Neutrophil (primary cell): ENCODE measurements at regions not wholly inside any gene's neighbourhood (a gene's known extent, or its start where the extent isn't known, plus 50 kb on each side); places are given as distances from the start of the nearest gene placed in this dataset.

ENCODE experiments used
- H3K27ac ChIP-seq: fragments of 200-600 bp; sonication (generic); 2 replicates; pipeline ENCODE4 v1.5.1; 2016; ENCODE audit warnings: mild to moderate bottlenecking, moderate library complexity
- H3K27me3 ChIP-seq: fragments of 200-600 bp; sonication (generic); 2 replicates; pipeline ENCODE4 v1.6.0; 2016; ENCODE audit warnings: mild to moderate bottlenecking
- H3K36me3 ChIP-seq: fragments of 200-600 bp; sonication (generic); 2 replicates; pipeline ENCODE4 v1.5.1; 2017
- H3K4me1 ChIP-seq, 2 experiments: fragments of 200-600 bp in 1 of 2; sonication (generic) in 1 of 2; 1 replicate in 1 of 2; 2 replicates in 1 of 2; pipeline versions ENCODE4 v1.5.1 to v1.6.1; 2013 to 2016; ENCODE audit warnings: low read depth in 1 of 2, low read length in 1 of 2, mild to moderate bottlenecking in 1 of 2, moderate library complexity in 1 of 2; ENCODE audit not compliant: control insufficient read depth in 1 of 2, insufficient read depth in 1 of 2
- H3K4me3 ChIP-seq, 2 experiments: fragments of 200-600 bp in 1 of 2; sonication (generic) in 1 of 2; 1 replicate in 1 of 2; 2 replicates in 1 of 2; pipeline ENCODE4 v1.5.1; 2013 to 2016; ENCODE audit warnings: low read depth in 1 of 2, low read length in 1 of 2, mild to moderate bottlenecking in 1 of 2, moderate library complexity in 1 of 2
- H3K9me3 ChIP-seq: fragments of 200-600 bp; sonication (generic); 2 replicates; pipeline ENCODE4 v1.5.1; 2016
- TF ChIP-seq, protein P1 (sequence below): fragments of 200-600 bp; sonication (generic); IDR thresholded peaks from 2 replicates; pipeline ENCODE4 v1.5.1; 2016; ENCODE audit warnings: antibody characterized with exemption

DNA sequence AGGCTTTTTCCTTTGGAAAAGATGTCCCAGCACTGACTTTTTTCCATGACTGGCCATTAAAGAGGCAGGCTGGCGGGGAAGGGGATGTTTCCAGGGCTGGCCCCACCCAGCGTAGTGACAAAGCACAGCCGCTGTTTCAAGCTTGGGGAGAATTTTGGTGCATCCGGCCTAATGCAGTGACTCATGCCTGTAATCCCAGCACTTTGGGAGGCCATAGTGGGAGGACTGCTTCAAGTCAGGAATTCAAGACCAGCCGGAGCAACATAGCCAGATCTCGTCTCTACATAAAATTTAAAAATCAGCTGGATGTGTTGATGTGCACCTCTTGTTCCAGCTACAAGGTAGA, 78.0 kb upstream of the SH3BP4 start:
- H3K27me3 ChIP-seq = no peaks in the 10 kb centered on the region
- no peak overlapping the region for H3K4me3 ChIP-seq
- TF ChIP-seq, protein P1, sequence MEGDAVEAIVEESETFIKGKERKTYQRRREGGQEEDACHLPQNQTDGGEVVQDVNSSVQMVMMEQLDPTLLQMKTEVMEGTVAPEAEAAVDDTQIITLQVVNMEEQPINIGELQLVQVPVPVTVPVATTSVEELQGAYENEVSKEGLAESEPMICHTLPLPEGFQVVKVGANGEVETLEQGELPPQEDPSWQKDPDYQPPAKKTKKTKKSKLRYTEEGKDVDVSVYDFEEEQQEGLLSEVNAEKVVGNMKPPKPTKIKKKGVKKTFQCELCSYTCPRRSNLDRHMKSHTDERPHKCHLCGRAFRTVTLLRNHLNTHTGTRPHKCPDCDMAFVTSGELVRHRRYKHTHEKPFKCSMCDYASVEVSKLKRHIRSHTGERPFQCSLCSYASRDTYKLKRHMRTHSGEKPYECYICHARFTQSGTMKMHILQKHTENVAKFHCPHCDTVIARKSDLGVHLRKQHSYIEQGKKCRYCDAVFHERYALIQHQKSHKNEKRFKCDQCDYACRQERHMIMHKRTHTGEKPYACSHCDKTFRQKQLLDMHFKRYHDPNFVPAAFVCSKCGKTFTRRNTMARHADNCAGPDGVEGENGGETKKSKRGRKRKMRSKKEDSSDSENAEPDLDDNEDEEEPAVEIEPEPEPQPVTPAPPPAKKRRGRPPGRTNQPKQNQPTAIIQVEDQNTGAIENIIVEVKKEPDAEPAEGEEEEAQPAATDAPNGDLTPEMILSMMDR = no peak
- H3K36me3 ChIP-seq = no peaks in the 10 kb centered on the region
- H3K4me1 ChIP-seq = no peaks in the 10 kb centered on the region
- H3K9me3 ChIP-seq = no peaks in the 10 kb centered on the region
- no peak overlapping the region for H3K27ac ChIP-seq

DNA sequence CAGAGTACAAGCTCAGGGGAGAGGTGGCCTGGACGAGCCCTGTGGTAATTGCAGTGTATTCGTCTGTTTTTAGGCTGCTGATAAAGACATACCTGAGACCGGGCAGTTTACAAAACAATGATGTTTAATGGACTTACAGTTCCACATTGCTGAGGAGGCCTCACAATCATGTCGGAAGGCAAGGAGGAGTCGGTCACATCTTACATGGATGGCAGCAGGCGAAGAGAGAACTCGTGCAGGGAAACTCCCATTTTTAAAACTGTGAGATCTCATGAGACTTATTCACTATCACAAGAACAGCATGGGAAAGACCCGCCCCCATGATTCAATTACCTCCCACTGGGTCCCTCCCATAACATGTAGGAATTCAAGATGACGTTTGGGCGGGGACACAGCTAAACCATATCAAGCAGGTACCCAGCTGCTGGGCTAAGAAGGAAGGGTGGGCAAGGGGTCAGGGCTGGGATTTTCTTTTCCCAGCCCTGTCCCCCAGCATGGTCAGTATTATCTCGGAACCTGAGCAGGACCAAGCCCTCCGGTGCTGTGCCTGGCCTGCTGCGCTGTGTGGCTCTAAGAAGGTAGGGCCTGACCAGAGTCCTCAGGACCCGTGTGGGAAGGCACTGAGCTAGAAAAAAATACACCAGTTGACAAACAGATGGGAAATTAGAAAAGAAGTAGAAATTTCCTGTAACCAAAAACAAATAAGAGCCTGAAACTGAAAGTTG, 78.6 kb upstream of the SH3BP4 start:
- Histone ChIP-seq H3K4me1 (no peaks in the 10 kb centered on the region), H3K4me3 (no peak overlapping the region)
- TF ChIP-seq, protein P1 = no peak

DNA sequence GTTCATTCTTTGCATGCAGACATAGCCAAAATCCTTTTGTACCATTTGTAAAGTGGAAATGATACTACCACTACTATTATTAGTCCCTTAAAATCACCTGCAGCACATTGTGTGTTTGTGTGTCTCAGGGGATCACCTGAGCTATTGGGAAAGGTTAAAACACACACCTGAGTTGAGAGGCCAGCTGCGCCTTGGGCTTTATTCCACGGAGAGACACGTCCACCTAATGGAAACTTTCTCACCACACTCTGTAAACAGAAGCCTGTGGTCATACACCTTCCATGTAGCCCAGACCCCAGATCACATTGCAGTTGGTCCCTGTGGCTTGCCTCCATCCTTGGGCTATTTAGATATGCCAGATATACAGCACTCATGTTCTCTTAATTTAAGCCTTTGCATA, 81.8 kb upstream of the SH3BP4 start:
- H3K27ac ChIP-seq = no peak overlapping the region
- no peaks in the 10 kb centered on the region for H3K36me3 ChIP-seq
- no peaks in the 10 kb centered on the region for H3K27me3 ChIP-seq
- no peaks in the 10 kb centered on the region for H3K4me1 ChIP-seq
- H3K9me3 ChIP-seq = no peaks in the 10 kb centered on the region
- TF ChIP-seq, protein P1 = no peak
- no peak overlapping the region for H3K4me3 ChIP-seq

More for the DNA sequence above, 78.6 kb upstream of the SH3BP4 start:
- no peak overlapping the region for H3K27ac ChIP-seq
- H3K9me3 ChIP-seq = no peaks in the 10 kb centered on the region
- no peaks in the 10 kb centered on the region for H3K27me3 ChIP-seq
- H3K36me3 ChIP-seq = no peaks in the 10 kb centered on the region

DNA sequence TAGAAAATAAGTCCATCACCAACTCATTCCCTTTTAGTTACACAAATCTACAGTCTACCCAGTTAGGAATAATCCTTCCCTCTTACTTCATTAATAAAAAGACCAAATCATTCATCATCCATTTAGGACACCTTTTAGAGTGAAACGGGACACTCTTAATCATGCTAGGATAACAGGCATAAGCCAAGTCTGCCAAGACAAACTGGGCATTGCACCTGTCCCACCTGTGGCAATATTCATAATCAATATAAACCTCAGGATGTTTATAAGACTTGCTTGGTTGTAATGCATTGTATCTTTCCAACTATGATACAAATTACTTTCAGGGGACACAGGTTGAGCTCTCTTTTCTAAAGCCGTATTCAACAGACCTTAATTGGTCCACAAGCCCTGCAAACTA, 82.7 kb upstream of the SH3BP4 start:
- H3K4me3 ChIP-seq = no peak overlapping the region
- H3K27me3 ChIP-seq = no peaks in the 10 kb centered on the region
- H3K9me3 ChIP-seq = no peaks in the 10 kb centered on the region
- no peaks in the 10 kb centered on the region for H3K36me3 ChIP-seq
- TF ChIP-seq, protein P1 = no peak
- H3K4me1 ChIP-seq = no peaks in the 10 kb centered on the region
- H3K27ac ChIP-seq = no peak overlapping the region

DNA sequence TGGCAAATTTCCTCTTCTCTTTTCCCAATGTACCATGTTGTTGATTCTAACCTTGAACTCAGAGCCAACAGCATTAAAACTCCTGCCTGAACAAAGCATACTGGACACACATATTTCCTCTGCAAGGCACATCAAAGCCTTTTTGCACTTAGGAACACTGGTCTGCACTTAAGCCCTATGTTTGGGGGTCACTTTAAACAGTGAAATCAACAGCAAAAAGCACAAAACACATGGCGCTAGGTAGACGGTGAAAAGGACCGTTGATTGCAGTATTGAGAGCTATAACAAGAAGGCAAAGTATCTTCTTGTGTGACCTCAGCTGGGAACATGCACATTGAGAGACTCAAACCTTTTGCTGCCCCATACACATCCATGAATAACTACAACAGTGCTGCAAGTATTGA, 83.9 kb upstream of the SH3BP4 start:
- Histone ChIP-seq H3K4me3 (no peak overlapping the region), H3K4me1 (no peaks in the 10 kb centered on the region), H3K27me3 (no peaks in the 10 kb centered on the region), H3K36me3 (no peaks in the 10 kb centered on the region), H3K27ac (no peak overlapping the region), H3K9me3 (no peaks in the 10 kb centered on the region)
- TF ChIP-seq, protein P1 = no peak
